CD14-positive monocyte (primary cell): ENCODE measurements at regions not wholly inside any gene's neighbourhood (a gene's known extent, or its start where the extent isn't known, plus 50 kb on each side); places are given as distances from the start of the nearest gene placed in this dataset.

Experiments used
- DNase-seq, 3 donors: peaks; one replicate each; pipeline ENCODE4 v3.0.0-alpha.2; 2011 to 2022
- H2AFZ ChIP-seq: 2 replicates; pipeline ENCODE4 v1.6.0; 2012; ENCODE audit warnings: mild to moderate bottlenecking, low read depth, low read length, inconsistent platforms; ENCODE audit not compliant: insufficient read depth, poor library complexity, severe bottlenecking
- H3K27ac ChIP-seq, 2 donors: 1 replicate in 1 of 2; 2 replicates in 1 of 2; pipeline ENCODE4 v1.5.1; 2012 to 2013; ENCODE audit warnings: low read length in 2 of 2, control low read depth in 1 of 2, inconsistent platforms in 1 of 2, low read depth in 1 of 2, mild to moderate bottlenecking in 1 of 2
- H3K27me3 ChIP-seq, 2 donors: one replicate each; pipeline versions ENCODE4 v1.6.0 to v1.6.1; 2011 to 2013; ENCODE audit warnings: low read length in 2 of 2; ENCODE audit not compliant: control insufficient read depth in 2 of 2, insufficient read depth in 2 of 2
- H3K36me3 ChIP-seq, 2 donors: replicated peaks in 1 of 2; 1 replicate in 1 of 2; 2 replicates in 1 of 2; pipeline versions ENCODE4 v1.5.1 to v1.6.1; 2012 to 2013; ENCODE audit warnings: low read length in 2 of 2, control low read depth in 1 of 2, inconsistent platforms in 1 of 2, mild to moderate bottlenecking in 1 of 2; ENCODE audit not compliant: insufficient read depth in 2 of 2, control insufficient read depth in 1 of 2
- H3K4me1 ChIP-seq, 2 donors: 1 replicate in 1 of 2; 2 replicates in 1 of 2; pipeline versions ENCODE4 v1.5.1 to v1.6.1; 2012 to 2013; ENCODE audit warnings: low read length in 2 of 2, control low read depth in 1 of 2, inconsistent platforms in 1 of 2, mild to moderate bottlenecking in 1 of 2, moderate library complexity in 1 of 2; ENCODE audit not compliant: insufficient read depth in 2 of 2, control insufficient read depth in 1 of 2
- H3K4me2 ChIP-seq: replicated peaks from 2 replicates; pipeline ENCODE3; 2012; ENCODE audit warnings: low read length, moderate library complexity, mild to moderate bottlenecking; ENCODE audit not compliant: poor library complexity, severe bottlenecking; ENCODE audit errors: extremely low read depth
- H3K4me3 ChIP-seq, 3 experiments: fragments of 200-600 bp in 1 of 3; sonication (generic) in 1 of 3; replicated peaks in 1 of 3; 1 replicate in 2 of 3; 2 replicates in 1 of 3; pipeline ENCODE4 v1.5.1; 2011 to 2013; ENCODE audit warnings: low read length in 3 of 3, mild to moderate bottlenecking in 3 of 3, control low read depth in 2 of 3, low read depth in 2 of 3, inconsistent platforms in 1 of 3, moderate library complexity in 1 of 3
- H3K79me2 ChIP-seq: 2 replicates; pipeline ENCODE4 v1.6.0; 2012; ENCODE audit warnings: mild to moderate bottlenecking, control low read depth, inconsistent platforms, low read length, moderate library complexity; ENCODE audit not compliant: insufficient read depth
- H3K9ac ChIP-seq: 2 replicates; pipeline ENCODE4 v1.6.0; 2017; ENCODE audit warnings: low read length, mild to moderate bottlenecking; ENCODE audit not compliant: insufficient read depth, poor library complexity, severe bottlenecking
- H3K9me3 ChIP-seq, 2 donors: replicated peaks in 1 of 2; 1 replicate in 1 of 2; 2 replicates in 1 of 2; pipeline versions ENCODE4 v1.5.1 to v1.6.1; 2012 to 2013; ENCODE audit warnings: low read length in 2 of 2, control low read depth in 1 of 2; ENCODE audit not compliant: control insufficient read depth in 1 of 2, insufficient read depth in 1 of 2
- H4K20me1 ChIP-seq: 2 replicates; pipeline ENCODE4 v1.6.0; 2012; ENCODE audit warnings: mild to moderate bottlenecking, low read length, control low read depth, moderate library complexity; ENCODE audit not compliant: insufficient read depth
- H3K27ac Mint-ChIP-seq, 7 donors: one replicate each; pipeline ENCODE4 v1.8.0; 2020; ENCODE audit warnings: mild to moderate bottlenecking in 7 of 7, mixed read lengths in 7 of 7, moderate library complexity in 6 of 7, inconsistent platforms in 2 of 7
- H3K27me3 Mint-ChIP-seq, 3 donors: one replicate each; pipeline ENCODE4 v1.8.0; 2021 to 2022; ENCODE audit warnings: low read depth in 3 of 3, mild to moderate bottlenecking in 3 of 3, mixed read lengths in 3 of 3, moderate library complexity in 3 of 3, inconsistent platforms in 1 of 3
- H3K36me3 Mint-ChIP-seq, 2 donors: one replicate each; pipeline ENCODE4 v1.8.0; 2020; ENCODE audit warnings: mixed read lengths in 2 of 2, inconsistent platforms in 1 of 2, mild to moderate bottlenecking in 1 of 2
- H3K4me1 Mint-ChIP-seq: one replicate; pipeline ENCODE4 v1.8.0; 2020; ENCODE audit warnings: mild to moderate bottlenecking, mixed read lengths
- H3K4me3 Mint-ChIP-seq, 2 donors: one replicate each; pipeline ENCODE4 v1.8.0; 2020; ENCODE audit warnings: mild to moderate bottlenecking in 2 of 2, mixed read lengths in 2 of 2, moderate library complexity in 1 of 2
- H3K9me3 Mint-ChIP-seq, 7 donors: one replicate each; pipeline ENCODE4 v1.8.0; 2020 to 2022; ENCODE audit warnings: mixed read lengths in 7 of 7, mild to moderate bottlenecking in 6 of 7, moderate library complexity in 6 of 7, inconsistent platforms in 2 of 7
- CTCF ChIP-seq: fragments of 200-600 bp; IDR thresholded peaks from one replicate; pipeline ENCODE4 v1.8.0; 2022; ENCODE audit warnings: antibody characterized with exemption, mild to moderate bottlenecking
- WGBS: methylation state at CpG from one replicate; pipeline ENCODE4 v1.1.5; 2013; ENCODE audit warnings: missing lambda C conversion rate; ENCODE audit not compliant: insufficient coverage; 5-methylcytosine and 5-hydroxymethylcytosine counted together
- intact Hi-C, 2 donors: fragments of 100-400 bp; cut with micrococcal nuclease; formaldehyde crosslinking; loops; one replicate each; pipeline versions ENCODE4 v1.15.0 to v1.15.1; 2023

GRCh38 chr6:156587751-156588301, 189.4 kb upstream of the ARID1B start:
- no peak overlapping the region for H2AFZ ChIP-seq
- H4K20me1 ChIP-seq: no peaks in the 10 kb centered on the region
- intact Hi-C loops: no loop called here
- DNase-seq: no peak
- H3K27ac Mint-ChIP-seq: no peak overlapping the region
- no peaks in the 10 kb centered on the region for H3K27me3 ChIP-seq
- TF ChIP-seq CTCF: no peak
- no peak overlapping the region for H3K4me2 ChIP-seq
- no peak overlapping the region for H3K27ac ChIP-seq
- H3K27me3 Mint-ChIP-seq: no peaks in the 10 kb centered on the region
- H3K4me1 Mint-ChIP-seq: no peaks in the 10 kb centered on the region
- H3K79me2 ChIP-seq: no peaks in the 10 kb centered on the region
- H3K9ac ChIP-seq: no peak overlapping the region
- H3K36me3 Mint-ChIP-seq: no peaks in the 10 kb centered on the region
- H3K4me3 ChIP-seq: no peak overlapping the region
- H3K36me3 ChIP-seq: no peaks in the 10 kb centered on the region
- peaks cover 0 to 6% (median 3%) of the 10 kb centered on the region in 7 donors for H3K9me3 Mint-ChIP-seq
- no peak overlapping the region for H3K4me3 Mint-ChIP-seq
- WGBS: 97% methylated on average over 3 of the region's 3 CpGs
- no peaks in the 10 kb centered on the region for H3K9me3 ChIP-seq
- H3K4me1 ChIP-seq: no peaks in the 10 kb centered on the region

- H3K27ac Mint-ChIP-seq: no peak overlapping the region
- Histone ChIP-seq H3K27me3 (no peaks in the 10 kb centered on the region), H3K4me3 (no peak overlapping the region), H3K4me1 (no peaks in the 10 kb centered on the region), H4K20me1 (no peaks in the 10 kb centered on the region), H3K9ac (no peak overlapping the region), H2AFZ (no peak overlapping the region), H3K79me2 (no peaks in the 10 kb centered on the region), H3K36me3 (no peaks in the 10 kb centered on the region), H3K9me3 (no peaks in the 10 kb centered on the region), H3K4me2 (no peak overlapping the region), H3K27ac (no peak overlapping the region)
- no peak for TF ChIP-seq CTCF
- H3K4me3 Mint-ChIP-seq: no peak overlapping the region
- peaks cover 0 to 3% (median 0%) of the 10 kb centered on the region in 3 donors for H3K27me3 Mint-ChIP-seq
- DNase-seq: no peak
- no peaks in the 10 kb centered on the region for H3K4me1 Mint-ChIP-seq
- H3K36me3 Mint-ChIP-seq: no peaks in the 10 kb centered on the region
- intact Hi-C loops: no loop called here
- H3K9me3 Mint-ChIP-seq: peaks cover 0 to 6% (median 3%) of the 10 kb centered on the region in 7 donors
These were observed 190.1 kb upstream of the ARID1B start for GRCh38 chr6:156587071-156587470.
